Thoracic aorta (tissue), 2 donors: ENCODE measurements at regions not wholly inside any gene's neighbourhood (a gene's known extent, or its start where the extent isn't known, plus 50 kb on each side); places are given as distances from the start of the nearest gene placed in this dataset.

Experiments
- ATAC-seq: fragments of 150-250 bp; one replicate; pipeline ENCODE4 v1.8.0; 2017; ENCODE audit warnings: low read depth; ENCODE audit not compliant: insufficient number of reproducible peaks, low FRiP score
- DNase-seq: peaks from one replicate; pipeline ENCODE4 v3.0.0-alpha.2; 2020; ENCODE audit warnings: low spot score
- H3K27ac ChIP-seq, 2 donors: fragments of 200-600 bp; sonication (generic); 1 replicate in 1 of 2; 2 replicates in 1 of 2; pipeline ENCODE4 v1.5.1; 2016; ENCODE audit warnings: mild to moderate bottlenecking in 2 of 2, moderate library complexity in 2 of 2
- H3K27me3 ChIP-seq: fragments of 200-600 bp; sonication (generic); replicated peaks from 2 replicates; pipeline ENCODE4 v1.6.0; 2016; ENCODE audit warnings: mild to moderate bottlenecking; ENCODE audit not compliant: insufficient read depth
- H3K36me3 ChIP-seq: fragments of 200-600 bp; sonication (generic); one replicate; pipeline ENCODE4 v1.5.1; 2016
- H3K4me1 ChIP-seq, 2 donors: fragments of 200-600 bp; sonication (generic); 1 replicate in 1 of 2; 2 replicates in 1 of 2; pipeline versions ENCODE4 v1.5.1 to v1.6.0; 2016; ENCODE audit warnings: low read depth in 2 of 2, mild to moderate bottlenecking in 1 of 2; ENCODE audit not compliant: control insufficient read depth in 1 of 2
- H3K4me3 ChIP-seq: fragments of 200-600 bp; sonication (generic); 2 replicates; pipeline ENCODE4 v1.5.1; 2016; ENCODE audit warnings: mild to moderate bottlenecking
- H3K9me3 ChIP-seq: fragments of 200-600 bp; sonication (generic); 2 replicates; pipeline ENCODE4 v1.5.1; 2016
- CTCF ChIP-seq: fragments of 200-600 bp; sonication (generic); IDR thresholded peaks from one replicate; pipeline ENCODE4 v1.5.1; 2019; ENCODE audit warnings: antibody characterized with exemption

- no peaks in the 10 kb centered on the region for H3K9me3 ChIP-seq
- TF ChIP-seq CTCF: no peak
- no peak overlapping the region for H3K27ac ChIP-seq
- no peaks in the 10 kb centered on the region for H3K4me1 ChIP-seq
- no peak for ATAC-seq
- no peaks in the 10 kb centered on the region for H3K27me3 ChIP-seq
- no peak overlapping the region for H3K4me3 ChIP-seq
- no peak for DNase-seq
- H3K36me3 ChIP-seq: no peaks in the 10 kb centered on the region
Observed at GRCh38 chr17:13143001-13143400, 125.2 kb upstream of the ELAC2 start.

- TF ChIP-seq CTCF: no peak
- Histone ChIP-seq H3K27ac (no peak overlapping the region), H3K9me3 (no peaks in the 10 kb centered on the region), H3K27me3 (no peaks in the 10 kb centered on the region), H3K4me1 (no peaks in the 10 kb centered on the region), H3K4me3 (no peak overlapping the region), H3K36me3 (no peaks in the 10 kb centered on the region)
- DNase-seq (no peak), ATAC-seq (no peak)
Observed at GRCh38 chr17:13140750-13141149, 122.9 kb upstream of the ELAC2 start.

GRCh38 chr17:13135506-13135905 is 117.7 kb upstream of the ELAC2 start:
- DNase-seq (no peak), ATAC-seq (no peak)
- Histone ChIP-seq H3K9me3 (no peaks in the 10 kb centered on the region), H3K4me3 (no peak overlapping the region), H3K27ac (no peak overlapping the region), H3K4me1 (no peaks in the 10 kb centered on the region), H3K27me3 (no peaks in the 10 kb centered on the region), H3K36me3 (no peaks in the 10 kb centered on the region)
- no peak for TF ChIP-seq CTCF

- Histone ChIP-seq H3K27ac (no peak overlapping the region), H3K9me3 (no peaks in the 10 kb centered on the region), H3K4me1 (no peaks in the 10 kb centered on the region), H3K36me3 (no peaks in the 10 kb centered on the region), H3K4me3 (no peak overlapping the region), H3K27me3 (no peaks in the 10 kb centered on the region)
- no peak for DNase-seq
- no peak for ATAC-seq
- no peak for TF ChIP-seq CTCF
Observed at GRCh38 chr17:13134076-13134475, 116.2 kb upstream of the ELAC2 start.

GRCh38 chr17:13131225-13131624 is 113.4 kb upstream of the ELAC2 start:
- no peaks in the 10 kb centered on the region for H3K36me3 ChIP-seq
- no peaks in the 10 kb centered on the region for H3K4me1 ChIP-seq
- H3K27me3 ChIP-seq: no peaks in the 10 kb centered on the region
- H3K27ac ChIP-seq: no peak overlapping the region
- no peak for TF ChIP-seq CTCF
- DNase-seq: no peak
- no peak overlapping the region for H3K4me3 ChIP-seq
- no peaks in the 10 kb centered on the region for H3K9me3 ChIP-seq
- no peak for ATAC-seq
